Activated B cell treated with CpG ODN at 0.5 μM for 24 hours (primary cell): ENCODE measurements at regions not wholly inside any gene's neighbourhood (a gene's known extent, or its start where the extent isn't known, plus 50 kb on each side); places are given as distances from the start of the nearest gene placed in this dataset.

Experiments
- ATAC-seq: fragments of 200-7000 bp; cut with Tn5 transposase; one replicate; pipeline ENCODE4 v1.10.0; 2021; ENCODE audit warnings: low read depth, mild to moderate bottlenecking, moderate library complexity
- CTCF ChIA-PET: fragments of 350-600 bp; sonication (Branson Sonifier 250); formaldehyde crosslinking; loops from one replicate; lab custom pipeline; 2021; ENCODE audit warnings: antibody characterized with exemption; lab: Charles Lee
- POLR2A ChIA-PET: fragments of 350-600 bp; sonication (Branson Sonifier 250); formaldehyde crosslinking; loops from one replicate; lab custom pipeline; 2021; ENCODE audit warnings: antibody characterized with exemption; lab: Charles Lee
- DNase-seq: peaks from one replicate; pipeline ENCODE4 v3.0.0; 2022
- H3K27ac Mint-ChIP-seq: one replicate; pipeline ENCODE4 v1.8.0; 2020; ENCODE audit warnings: mixed read lengths
- H3K27me3 Mint-ChIP-seq: one replicate; pipeline ENCODE4 v1.8.0; 2021; ENCODE audit warnings: mixed read lengths
- H3K36me3 Mint-ChIP-seq: one replicate; pipeline ENCODE4 v1.8.0; 2021; ENCODE audit warnings: low read depth, mixed read lengths
- H3K4me1 Mint-ChIP-seq: one replicate; pipeline ENCODE4 v1.8.0; 2021; ENCODE audit warnings: mixed read lengths
- H3K4me3 Mint-ChIP-seq: one replicate; pipeline ENCODE4 v1.8.0; 2020; ENCODE audit warnings: mild to moderate bottlenecking, mixed read lengths
- H3K9me3 Mint-ChIP-seq: one replicate; pipeline ENCODE4 v1.8.0; 2020; ENCODE audit warnings: mixed read lengths
- CTCF ChIP-seq: fragments of 200-600 bp; IDR thresholded peaks from one replicate; pipeline ENCODE4 v1.8.0; 2022; ENCODE audit warnings: antibody characterized with exemption, mild to moderate bottlenecking
- intact Hi-C: fragments of 100-400 bp; cut with micrococcal nuclease; formaldehyde crosslinking; loops from one replicate; pipeline ENCODE4 v1.15.1; 2024

DNA sequence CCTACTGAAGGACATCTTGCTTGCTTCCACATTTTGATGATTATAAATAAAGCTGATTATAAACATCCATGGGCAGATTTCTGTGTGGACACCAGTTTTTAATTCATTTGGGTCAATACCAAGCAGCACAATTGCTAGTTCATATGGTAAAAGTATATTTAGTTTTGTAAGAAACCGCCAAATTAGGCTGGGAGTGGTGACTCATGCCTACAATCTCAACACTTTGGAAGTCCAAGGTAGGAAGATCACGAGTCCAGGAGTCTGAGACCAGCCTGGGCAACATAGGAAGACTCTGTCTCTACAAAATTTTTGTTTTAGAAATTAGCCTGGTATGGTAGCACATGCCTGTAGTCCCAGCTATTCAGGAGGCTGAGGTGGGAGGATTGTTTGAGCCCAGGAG is 52.6 kb upstream of the ABHD2 start:
- Mint-ChIP-seq H3K36me3 (no peaks in the 10 kb centered on the region), H3K4me3 (no peak overlapping the region), H3K9me3 (peaks cover 2% of the 10 kb centered on the region), H3K27me3 (peaks cover 31% of the 10 kb centered on the region), H3K4me1 (peaks cover 3% of the 10 kb centered on the region), H3K27ac (no peak overlapping the region)
- DNase-seq (no peak), ATAC-seq (no peak)
- intact Hi-C loops, result no loop called here
- no peak for TF ChIP-seq CTCF
- POLR2A ChIA-PET, result no interaction called here
- CTCF ChIA-PET, result no interaction called here

DNA sequence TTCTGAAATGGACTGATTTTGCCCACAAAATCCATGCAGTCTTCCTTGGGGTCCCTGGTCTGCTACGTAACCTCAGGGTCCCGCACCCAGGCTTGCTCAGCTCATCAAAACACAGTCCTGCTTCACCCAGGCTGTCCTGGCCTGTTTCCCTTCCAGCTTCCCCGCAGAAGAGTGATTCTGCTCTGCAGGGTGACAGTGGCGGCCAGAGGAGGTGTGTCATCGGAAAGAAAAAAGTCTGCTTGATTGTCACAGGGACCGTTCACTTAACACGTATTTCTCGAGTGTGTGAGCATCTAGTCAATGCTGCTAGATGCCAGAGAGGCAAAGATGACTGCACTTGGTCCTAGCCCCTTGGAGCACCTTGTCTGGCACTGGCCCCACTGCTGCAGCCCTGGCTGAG is 50.1 kb upstream of the ABHD2 start:
- no peak for TF ChIP-seq CTCF
- Mint-ChIP-seq H3K27ac (no peak overlapping the region), H3K4me1 (no peaks in the 10 kb centered on the region), H3K4me3 (no peak overlapping the region), H3K36me3 (no peaks in the 10 kb centered on the region), H3K9me3 (no peaks in the 10 kb centered on the region), H3K27me3 (peaks cover 33% of the 10 kb centered on the region)
- DNase-seq (no peak), ATAC-seq (no peak)
- POLR2A ChIA-PET, result no interaction called here
- intact Hi-C loops, result no loop called here
- CTCF ChIA-PET, result no interaction called here
